IMR-90 (cell line): ENCODE measurements at regions not wholly inside any gene's neighbourhood (a gene's known extent, or its start where the extent isn't known, plus 50 kb on each side); places are given as distances from the start of the nearest gene placed in this dataset.

Experiments used
- CEBPB ChIP-seq: IDR thresholded peaks from 2 replicates; pipeline ENCODE4 v1.6.1; 2012; ENCODE audit warnings: low read depth, low read length, improper control_type of control experiment
- CHD1 ChIP-seq: IDR thresholded peaks from 2 replicates; pipeline ENCODE4 v1.6.1; 2012; ENCODE audit warnings: low read depth, low read length, improper control_type of control experiment
- CTCF ChIP-seq: conservative IDR thresholded peaks from 2 replicates; pipeline ENCODE4 v1.5.1; 2012; ENCODE audit warnings: mild to moderate bottlenecking, low read depth, low read length, improper control_type of control experiment
- FOS ChIP-seq: fragments of 150-350 bp; IDR thresholded peaks from 2 replicates; pipeline ENCODE4 v1.6.1; 2016; ENCODE audit warnings: low read depth, low read length
- MAFK ChIP-seq: IDR thresholded peaks from 2 replicates; pipeline ENCODE4 v1.6.1; 2012; ENCODE audit warnings: low read depth, low read length, improper control_type of control experiment
- NFE2L2 ChIP-seq: fragments of 150-350 bp; IDR thresholded peaks from 2 replicates; pipeline ENCODE4 v1.6.1; 2016; ENCODE audit warnings: low read depth, mild to moderate bottlenecking, low read length
- POLR2A ChIP-seq: IDR thresholded peaks from 2 replicates; pipeline ENCODE4 v1.6.1; 2012; ENCODE audit warnings: mild to moderate bottlenecking, low read depth, low read length
- RAD21 ChIP-seq: IDR thresholded peaks from 2 replicates; pipeline ENCODE4 v1.6.1; 2012; ENCODE audit warnings: low read length, improper control_type of control experiment
- RCOR1 ChIP-seq: IDR thresholded peaks from 2 replicates; pipeline ENCODE4 v1.6.1; 2012; ENCODE audit warnings: mild to moderate bottlenecking, low read length, improper control_type of control experiment; ENCODE audit not compliant: insufficient replicate concordance
- RFX5 ChIP-seq: IDR thresholded peaks from 2 replicates; pipeline ENCODE4 v1.8.0; 2012; ENCODE audit warnings: low read depth, mild to moderate bottlenecking, low read length, moderate library complexity
- TF ChIP-seq, protein P1 (sequence below): fragments of 150-350 bp; IDR thresholded peaks from 2 replicates; pipeline ENCODE4 v1.6.1; 2017; ENCODE audit warnings: mild to moderate bottlenecking, antibody characterized with exemption, low read length, low read depth

DNA sequence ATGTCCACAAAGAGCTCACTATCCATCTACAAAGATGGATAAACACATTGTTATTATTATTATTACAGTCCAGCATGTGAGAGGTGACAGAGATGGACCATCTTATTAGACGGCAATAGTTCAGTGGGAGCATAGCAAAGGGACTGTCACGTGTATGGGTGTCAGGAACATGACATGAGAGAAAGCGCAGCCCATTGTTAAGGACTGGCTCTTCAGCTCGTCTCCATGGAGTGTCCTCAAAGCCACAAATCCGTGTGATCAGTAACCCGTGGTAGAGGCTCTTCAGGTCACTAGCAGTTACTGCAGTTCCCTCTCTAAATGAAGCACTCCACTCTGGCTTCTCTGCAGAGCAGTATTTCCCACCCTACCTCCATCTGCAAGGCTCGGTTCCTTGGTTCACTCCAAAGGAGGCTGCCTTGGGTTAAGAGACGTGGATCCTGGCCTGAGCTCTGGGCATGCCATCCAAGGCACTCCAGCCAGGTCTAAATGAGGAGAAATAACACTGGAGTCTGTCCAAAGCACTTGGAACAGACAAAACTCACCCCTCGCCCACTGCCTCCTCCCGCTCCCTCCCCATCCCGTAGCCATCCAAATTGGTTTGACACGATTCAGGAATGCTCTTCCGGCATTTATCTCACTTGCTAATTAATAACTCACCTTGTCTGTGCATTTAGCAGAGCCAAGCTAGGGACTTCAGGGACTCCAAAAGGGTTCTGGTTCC, 122.3 kb upstream of the WWC1 start:
- no peak for TF ChIP-seq POLR2A
- TF ChIP-seq CTCF, result no peak
- TF ChIP-seq RFX5, result no peak
- TF ChIP-seq NFE2L2, result no peak
- no peak for TF ChIP-seq RAD21
- TF ChIP-seq, protein P1, sequence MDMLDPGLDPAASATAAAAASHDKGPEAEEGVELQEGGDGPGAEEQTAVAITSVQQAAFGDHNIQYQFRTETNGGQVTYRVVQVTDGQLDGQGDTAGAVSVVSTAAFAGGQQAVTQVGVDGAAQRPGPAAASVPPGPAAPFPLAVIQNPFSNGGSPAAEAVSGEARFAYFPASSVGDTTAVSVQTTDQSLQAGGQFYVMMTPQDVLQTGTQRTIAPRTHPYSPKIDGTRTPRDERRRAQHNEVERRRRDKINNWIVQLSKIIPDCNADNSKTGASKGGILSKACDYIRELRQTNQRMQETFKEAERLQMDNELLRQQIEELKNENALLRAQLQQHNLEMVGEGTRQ, result no peak
- TF ChIP-seq MAFK, result no peak
- no peak for TF ChIP-seq RCOR1
- no peak for TF ChIP-seq CEBPB
- TF ChIP-seq FOS, result no peak
- TF ChIP-seq CHD1, result no peak
